HG02588 (cell line): ENCODE measurements at regions not wholly inside any gene's neighbourhood (a gene's known extent, or its start where the extent isn't known, plus 50 kb on each side); places are given as distances from the start of the nearest gene placed in this dataset.

ENCODE experiments used
- ATAC-seq: cut with Tn5 transposase; IDR thresholded peaks from one replicate; pipeline ENCODE4 v1.9.1; 2021; ENCODE audit warnings: mild to moderate bottlenecking, moderate library complexity; ENCODE audit not compliant: unreplicated experiment

- no peak for ATAC-seq
Observed at GRCh38 chr22:22392131-22392530, 116.4 kb downstream of the ZNF280B start.

- ATAC-seq = no peak
Observed at GRCh38 chr22:22394591-22394990, 114.0 kb downstream of the ZNF280B start.

GRCh38 chr22:22395245-22395644 is 113.3 kb downstream of the ZNF280B start:
- ATAC-seq = no peak

GRCh38 chr22:22396741-22397291 is 111.7 kb downstream of the ZNF280B start:
- ATAC-seq = no peak

GRCh38 chr22:22397292-22397870 is 111.2 kb downstream of the ZNF280B start:
- no peak for ATAC-seq

GRCh38 chr22:22397875-22398524 is 110.5 kb downstream of the ZNF280B start:
- no peak for ATAC-seq

GRCh38 chr22:22398530-22399327 is 109.8 kb downstream of the ZNF280B start:
- no peak for ATAC-seq

GRCh38 chr22:22400099-22400498 is 108.4 kb downstream of the ZNF280B start:
- no peak for ATAC-seq

GRCh38 chr22:22400964-22401363 is 107.6 kb downstream of the ZNF280B start:
- no peak for ATAC-seq

GRCh38 chr22:22401381-22401780 is 107.2 kb downstream of the ZNF280B start:
- ATAC-seq = no peak

GRCh38 chr22:22403306-22403705 is 105.2 kb downstream of the ZNF280B start:
- no peak for ATAC-seq

GRCh38 chr22:22403771-22404170 is 104.8 kb downstream of the ZNF280B start:
- ATAC-seq = no peak

- ATAC-seq = no peak
Observed at GRCh38 chr22:22404598-22405284, 103.8 kb downstream of the ZNF280B start.

GRCh38 chr22:22406445-22407027 is 102.0 kb downstream of the ZNF280B start:
- ATAC-seq = no peak

GRCh38 chr22:22407061-22407460 is 101.5 kb downstream of the ZNF280B start:
- ATAC-seq = no peak

GRCh38 chr22:22408269-22408668 is 100.3 kb downstream of the ZNF280B start:
- no peak for ATAC-seq

- ATAC-seq = no peak
Observed at GRCh38 chr22:22408731-22409696, 99.5 kb downstream of the ZNF280B start.

GRCh38 chr22:22410121-22410520 is 98.4 kb downstream of the ZNF280B start:
- no peak for ATAC-seq

- no peak for ATAC-seq
Observed at GRCh38 chr22:22410677-22411076, 97.9 kb downstream of the ZNF280B start.

GRCh38 chr22:22414266-22414665 is 94.3 kb downstream of the ZNF280B start:
- ATAC-seq = no peak
